ENCODE measurements at regions not wholly inside any gene's neighbourhood (a gene's known extent, or its start where the extent isn't known, plus 50 kb on each side); places are given as distances from the start of the nearest gene placed in this dataset.
"Not testable (repeated sequence)": the region's sequence is repeated elsewhere in the genome, so short reads cannot be mapped to it uniquely, and the experiment has no call there.

- DNase-seq (ENCODE audit: low read depth): no peak
Measured at GRCh38 chr10:126722726-126723125, 52.2 kb upstream of the C10orf90 start.

GRCh38 chr10:126723226-126723625 is 52.7 kb upstream of the C10orf90 start:
- no peak for DNase-seq (ENCODE audit: low read depth)

- no peak for DNase-seq (ENCODE audit: low read depth)
Measured at GRCh38 chr10:126729314-126729870, 58.9 kb upstream of the C10orf90 start.

DNA sequence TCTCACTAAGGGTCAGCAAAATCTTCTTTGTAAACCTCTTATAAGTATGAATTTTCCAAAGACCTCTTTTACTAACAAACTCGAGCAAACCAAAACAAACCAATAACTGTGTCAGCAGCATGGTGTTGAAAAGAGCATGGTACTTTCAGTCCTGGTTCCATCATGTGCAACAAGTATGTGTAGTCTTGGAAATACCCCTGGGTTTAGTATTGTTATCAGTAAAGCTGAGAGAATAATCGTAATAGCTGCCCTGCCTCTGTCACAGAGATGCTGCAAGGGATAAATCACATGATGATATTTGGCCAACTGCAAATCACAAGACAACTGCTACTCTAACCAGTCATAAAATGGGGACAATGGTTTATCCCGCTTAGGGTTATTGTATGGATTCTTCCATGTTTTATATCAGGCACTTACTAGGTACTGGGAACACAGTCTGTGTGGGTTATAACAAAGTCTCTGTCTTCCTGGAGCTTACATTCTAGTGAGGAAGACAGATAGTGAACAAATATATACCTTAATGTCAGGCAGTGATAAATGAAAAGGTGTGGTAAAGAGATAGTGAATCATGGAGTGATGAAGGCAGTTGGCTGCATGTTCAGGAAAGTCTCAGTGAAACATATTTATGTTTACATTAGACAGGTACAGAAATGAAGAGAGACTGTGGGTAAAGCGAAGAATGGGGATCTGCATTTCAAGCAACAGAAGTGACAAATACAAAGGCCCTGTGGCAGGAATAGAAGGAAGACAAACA is 60.5 kb upstream of the C10orf90 start:
- no peak for DNase-seq (ENCODE audit: low read depth)

- DNase-seq (ENCODE audit: low read depth): peak; percentile 15
Measured at GRCh38 chr10:126731610-126731990, 61.1 kb upstream of the C10orf90 start.

DNA sequence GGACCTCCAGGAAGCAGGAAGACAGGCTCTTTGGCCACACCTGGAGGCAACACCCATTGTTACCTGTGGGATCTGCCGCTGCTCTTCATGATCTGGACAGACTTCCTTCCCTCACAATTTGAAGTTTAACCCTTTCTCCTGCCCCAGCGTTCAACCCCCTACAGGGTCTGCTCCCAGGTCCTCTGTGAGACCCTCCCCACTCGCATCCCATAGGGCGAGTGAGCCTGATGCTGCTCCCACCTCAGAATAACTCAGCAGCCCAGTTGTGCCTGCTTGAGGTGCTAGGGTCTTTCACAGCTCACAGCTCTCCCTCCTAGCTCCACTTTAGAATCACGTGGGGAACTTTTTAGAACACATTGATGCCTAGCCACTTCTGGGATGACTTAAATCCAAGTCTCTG is 61.8 kb upstream of the C10orf90 start:
- DNase-seq (ENCODE audit: low read depth): no peak

GRCh38 chr10:126732868-126733267 is 62.4 kb upstream of the C10orf90 start:
- no peak for DNase-seq (ENCODE audit: low read depth)

- no peak for DNase-seq (ENCODE audit: low read depth)
Measured at GRCh38 chr10:126734015-126734414, 63.5 kb upstream of the C10orf90 start.

DNA sequence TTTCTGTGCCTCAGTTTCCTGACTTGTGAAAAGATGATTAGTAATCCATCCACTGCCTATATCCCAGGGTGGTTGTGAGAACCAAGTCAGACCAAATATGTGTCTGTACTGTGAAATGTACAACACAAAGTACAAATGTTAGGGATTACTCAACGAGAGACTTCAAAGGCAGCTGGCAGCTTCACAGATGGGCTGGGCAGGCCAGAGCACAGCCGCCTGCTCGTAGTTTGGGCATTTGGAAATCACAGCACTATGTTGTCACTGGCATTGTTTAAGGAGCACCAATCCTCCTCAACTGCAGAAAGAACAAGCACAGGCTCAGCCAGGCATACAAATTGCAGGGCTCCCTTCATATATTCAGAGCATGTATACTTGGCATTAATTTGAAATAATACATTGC is 64.5 kb upstream of the C10orf90 start:
- peak; percentile 49 for DNase-seq (ENCODE audit: low read depth)

DNA sequence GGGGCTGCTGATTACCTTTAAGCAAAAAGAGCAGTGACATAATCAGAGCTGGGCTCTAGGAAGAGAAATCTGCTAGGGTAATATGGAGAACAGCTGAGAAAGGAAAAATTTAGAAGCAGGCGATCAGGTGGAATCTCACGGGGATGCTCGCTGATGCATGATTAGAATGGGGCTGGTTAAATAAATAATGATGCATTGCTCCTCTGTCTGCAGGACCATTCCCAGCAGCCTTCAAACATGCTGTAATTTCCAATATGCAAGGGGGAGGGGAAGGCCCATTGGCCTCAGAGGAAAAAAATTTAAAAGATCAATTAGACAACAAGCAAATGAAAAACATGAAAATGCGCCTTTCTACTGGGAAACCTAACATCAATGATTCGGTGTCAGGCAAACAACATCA is 65.6 kb upstream of the C10orf90 start:
- no peak for DNase-seq (ENCODE audit: low read depth)

- no peak for DNase-seq (ENCODE audit: low read depth)
Measured at GRCh38 chr10:126736727-126737126, 66.2 kb upstream of the C10orf90 start.

GRCh38 chr10:126738001-126738400 is 67.5 kb upstream of the C10orf90 start:
- DNase-seq (ENCODE audit: low read depth): no peak

DNA sequence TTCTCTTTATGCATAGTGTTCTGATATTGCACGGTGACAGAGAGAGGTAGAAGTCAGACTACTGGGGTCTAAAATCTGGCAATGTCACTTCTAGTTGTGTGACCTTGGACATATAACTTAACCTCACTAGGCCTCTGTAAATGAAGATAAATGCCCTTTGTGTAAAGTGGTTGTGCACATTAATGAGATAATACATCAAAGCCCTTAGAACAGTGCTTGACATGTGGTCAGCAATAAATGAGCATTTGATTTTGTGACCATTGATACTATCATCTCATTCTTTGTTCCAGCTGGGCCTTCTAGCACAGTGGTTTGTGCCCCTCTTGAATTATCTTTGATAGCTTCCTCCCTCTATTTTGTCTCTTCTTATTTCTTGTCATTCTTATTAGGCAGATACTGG is 74.1 kb upstream of the C10orf90 start:
- DNase-seq (ENCODE audit: low read depth): no peak

GRCh38 chr10:126749015-126749655 is 78.6 kb upstream of the C10orf90 start:
- peak; percentile 56 for DNase-seq (ENCODE audit: low read depth)

DNA sequence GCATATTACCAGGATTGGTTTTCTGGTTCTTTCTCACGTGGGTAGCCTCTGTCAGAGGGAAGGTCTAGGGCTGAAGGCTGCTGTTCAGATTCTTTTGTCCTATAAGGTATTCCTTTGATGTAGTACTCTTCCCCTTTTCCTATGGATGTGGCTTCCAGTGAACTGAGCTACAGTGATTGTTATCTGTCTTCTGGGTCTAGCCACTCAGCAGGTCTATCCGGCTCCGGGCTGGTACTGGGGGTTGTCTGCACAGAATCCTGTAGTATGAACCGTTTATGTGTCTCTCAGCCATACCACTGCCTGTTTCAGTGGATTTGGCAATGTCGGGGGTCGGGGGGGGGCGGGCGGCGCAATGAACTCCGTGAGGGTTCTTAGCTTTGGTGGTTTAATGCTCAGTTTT is 84.5 kb upstream of the C10orf90 start:
- no peak for DNase-seq (ENCODE audit: low read depth)

DNA sequence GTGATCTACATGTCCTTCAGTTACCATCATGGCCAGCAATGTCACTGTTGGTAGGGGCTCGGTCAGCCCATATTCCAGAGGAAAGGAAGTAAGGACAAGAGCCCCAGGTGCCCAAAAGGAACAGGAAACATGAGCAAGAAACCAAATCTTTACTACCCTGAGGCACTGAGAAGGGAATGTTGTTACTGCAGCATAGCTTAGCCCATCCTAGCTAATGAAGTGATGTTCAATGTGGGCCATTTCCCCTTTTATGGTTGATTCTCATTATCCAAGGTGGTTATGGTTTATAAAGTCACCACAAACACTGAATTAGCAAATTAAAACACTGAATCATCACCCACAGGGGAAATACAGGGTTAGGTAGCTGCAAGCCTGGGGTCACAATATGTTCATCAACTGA is 88.4 kb upstream of the C10orf90 start:
- DNase-seq (ENCODE audit: low read depth): no peak

- no peak for DNase-seq (ENCODE audit: low read depth)
Measured at GRCh38 chr10:126759531-126759930, 89.0 kb upstream of the C10orf90 start.

- not testable (repeated sequence) for DNase-seq (ENCODE audit: low read depth)
Measured at GRCh38 chr10:126766646-126767045, 96.2 kb upstream of the C10orf90 start.

DNA sequence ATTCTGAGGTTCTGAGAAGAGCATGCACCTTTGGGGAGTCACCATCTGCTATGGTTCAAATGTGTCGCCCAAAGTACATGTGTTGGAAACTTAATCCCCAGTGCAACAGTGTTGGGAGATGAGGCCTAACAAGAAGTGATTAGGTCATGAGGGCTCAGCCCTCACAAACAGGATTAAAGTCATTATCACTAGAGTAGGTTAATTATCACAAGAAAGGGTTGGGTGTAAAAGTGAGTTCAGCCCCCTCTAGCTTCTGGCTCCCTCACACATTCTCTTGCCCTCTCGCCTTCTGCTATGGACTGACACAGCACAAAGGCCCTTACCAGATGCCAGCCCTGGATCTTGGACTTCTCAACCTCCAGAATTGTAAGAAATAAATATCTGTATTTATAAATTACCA is 100.3 kb upstream of the C10orf90 start:
- DNase-seq (ENCODE audit: low read depth): no peak

- DNase-seq (ENCODE audit: low read depth): no peak
Measured at GRCh38 chr10:126776168-126776567, 105.7 kb upstream of the C10orf90 start.

GRCh38 chr10:126777714-126778113 is 107.2 kb upstream of the C10orf90 start:
- no peak for DNase-seq (ENCODE audit: low read depth)

- no peak for DNase-seq (ENCODE audit: low read depth)
Measured at GRCh38 chr10:126781450-126782216, 111.1 kb upstream of the C10orf90 start.
